DND-41 (cell line): ENCODE measurements at regions not wholly inside any gene's neighbourhood (a gene's known extent, or its start where the extent isn't known, plus 50 kb on each side); places are given as distances from the start of the nearest gene placed in this dataset.

Experiments
- EZH2 ChIP-seq: IDR thresholded peaks from 3 replicates; pipeline ENCODE4 v1.6.1; 2012; ENCODE audit warnings: borderline replicate concordance, low read depth, mild to moderate bottlenecking, moderate library complexity, low read length, inconsistent platforms; ENCODE audit not compliant: severe bottlenecking
- TF ChIP-seq, protein P1 (sequence below): IDR thresholded peaks from 2 replicates; pipeline ENCODE4 v1.5.1; 2012; ENCODE audit warnings: borderline replicate concordance, low read length, moderate library complexity, mild to moderate bottlenecking; ENCODE audit not compliant: poor library complexity, severe bottlenecking; ENCODE audit errors: extremely low read depth

DNA sequence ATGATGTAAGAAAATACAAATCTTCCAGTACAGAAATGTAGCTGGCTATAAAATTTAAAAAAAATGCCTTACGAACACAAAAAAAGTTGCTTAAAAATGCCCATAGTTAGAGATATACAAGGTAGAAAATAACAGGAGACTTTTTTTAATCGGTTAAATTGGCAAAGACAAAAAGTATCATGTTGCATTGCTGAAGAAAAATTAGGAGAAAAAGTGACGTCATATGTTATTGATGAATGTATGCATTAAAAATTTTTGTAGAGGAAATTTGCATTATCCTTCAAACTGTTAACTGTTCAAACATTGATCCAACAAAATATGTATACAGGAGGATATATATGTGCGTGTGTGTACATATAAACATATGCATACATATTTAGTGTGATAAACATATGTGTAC, 1634.4 kb upstream of the PCDH7 start:
- TF ChIP-seq, protein P1, sequence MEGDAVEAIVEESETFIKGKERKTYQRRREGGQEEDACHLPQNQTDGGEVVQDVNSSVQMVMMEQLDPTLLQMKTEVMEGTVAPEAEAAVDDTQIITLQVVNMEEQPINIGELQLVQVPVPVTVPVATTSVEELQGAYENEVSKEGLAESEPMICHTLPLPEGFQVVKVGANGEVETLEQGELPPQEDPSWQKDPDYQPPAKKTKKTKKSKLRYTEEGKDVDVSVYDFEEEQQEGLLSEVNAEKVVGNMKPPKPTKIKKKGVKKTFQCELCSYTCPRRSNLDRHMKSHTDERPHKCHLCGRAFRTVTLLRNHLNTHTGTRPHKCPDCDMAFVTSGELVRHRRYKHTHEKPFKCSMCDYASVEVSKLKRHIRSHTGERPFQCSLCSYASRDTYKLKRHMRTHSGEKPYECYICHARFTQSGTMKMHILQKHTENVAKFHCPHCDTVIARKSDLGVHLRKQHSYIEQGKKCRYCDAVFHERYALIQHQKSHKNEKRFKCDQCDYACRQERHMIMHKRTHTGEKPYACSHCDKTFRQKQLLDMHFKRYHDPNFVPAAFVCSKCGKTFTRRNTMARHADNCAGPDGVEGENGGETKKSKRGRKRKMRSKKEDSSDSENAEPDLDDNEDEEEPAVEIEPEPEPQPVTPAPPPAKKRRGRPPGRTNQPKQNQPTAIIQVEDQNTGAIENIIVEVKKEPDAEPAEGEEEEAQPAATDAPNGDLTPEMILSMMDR: no peak
- no peak for TF ChIP-seq EZH2
